HT-29 (cell line): ENCODE measurements at regions not wholly inside any gene's neighbourhood (a gene's known extent, or its start where the extent isn't known, plus 50 kb on each side); places are given as distances from the start of the nearest gene placed in this dataset.
"Not testable (repeated sequence)": the region's sequence is repeated elsewhere in the genome, so short reads cannot be mapped to it uniquely, and the experiment has no call there.

Source experiments
- DNase-seq: peaks from one replicate; pipeline ENCODE4 v3.0.0-alpha.2; 2015; ENCODE audit warnings: low spot score

GRCh38 chr1:207196135-207196534, 92.1 kb downstream of the C4BPA start:
- DNase-seq, result not testable (repeated sequence)

- not testable (repeated sequence) for DNase-seq
Measured at GRCh38 chr1:207201534-207201933, 97.5 kb downstream of the C4BPA start.

- no peak for DNase-seq
Measured at GRCh38 chr1:207202480-207202879, 98.4 kb downstream of the C4BPA start.

- DNase-seq, result no peak
Measured at GRCh38 chr1:207203541-207203940, 99.5 kb downstream of the C4BPA start.

- DNase-seq, result no peak
Measured at GRCh38 chr1:207205614-207206061, 101.6 kb downstream of the C4BPA start.

- DNase-seq, result not testable (repeated sequence)
Measured at GRCh38 chr1:207208691-207209090, 104.7 kb downstream of the C4BPA start.

GRCh38 chr1:207214453-207214852, 107.0 kb upstream of the CD55 start:
- DNase-seq, result no peak

- no peak for DNase-seq
Measured at GRCh38 chr1:207217778-207218511, 103.5 kb upstream of the CD55 start.

GRCh38 chr1:207218512-207219362, 102.7 kb upstream of the CD55 start:
- peak; percentile 90 for DNase-seq

- peak; percentile 36 for DNase-seq
Measured at GRCh38 chr1:207219979-207220889, 101.2 kb upstream of the CD55 start.

GRCh38 chr1:207221934-207222351, 99.5 kb upstream of the CD55 start:
- DNase-seq, result no peak

- no peak for DNase-seq
Measured at GRCh38 chr1:207223162-207223561, 98.3 kb upstream of the CD55 start.

GRCh38 chr1:207224666-207225065, 96.8 kb upstream of the CD55 start:
- no peak for DNase-seq

GRCh38 chr1:207227131-207227630, 94.3 kb upstream of the CD55 start:
- DNase-seq, result no peak

GRCh38 chr1:207228987-207229386, 92.5 kb upstream of the CD55 start:
- DNase-seq, result no peak

GRCh38 chr1:207230441-207230840, 91.0 kb upstream of the CD55 start:
- DNase-seq, result no peak

GRCh38 chr1:207234690-207235089, 86.8 kb upstream of the CD55 start:
- no peak for DNase-seq

- peak; percentile 50 for DNase-seq
Measured at GRCh38 chr1:207239874-207240273, 81.6 kb upstream of the CD55 start.

GRCh38 chr1:207240325-207241101, 81.0 kb upstream of the CD55 start:
- peak; percentile 60 for DNase-seq

- peak; percentile 44 for DNase-seq
Measured at GRCh38 chr1:207241164-207241934, 80.1 kb upstream of the CD55 start.
